Gastroesophageal sphincter (tissue), 4 donors: ENCODE measurements at regions not wholly inside any gene's neighbourhood (a gene's known extent, or its start where the extent isn't known, plus 50 kb on each side); places are given as distances from the start of the nearest gene placed in this dataset.
"Not testable (repeated sequence)": the region's sequence is repeated elsewhere in the genome, so short reads cannot be mapped to it uniquely, and the experiment has no call there.

ENCODE experiments used
- ATAC-seq: fragments of 150-250 bp; one replicate; pipeline ENCODE4 v1.9.1; 2016; ENCODE audit warnings: mild to moderate bottlenecking, moderate library complexity
- H3K27ac ChIP-seq, 4 donors: fragments of 200-600 bp; sonication (generic) in 3 of 4; 1 replicate in 3 of 4; 2 replicates in 1 of 4; pipeline ENCODE4 v1.5.1; 2016 to 2019
- H3K27me3 ChIP-seq: fragments of 200-600 bp; sonication (generic); one replicate; pipeline ENCODE4 v1.5.1; 2019
- H3K36me3 ChIP-seq, 2 donors: fragments of 200-600 bp; sonication (generic); one replicate each; pipeline ENCODE4 v1.5.1; 2019; ENCODE audit warnings: control low read depth in 1 of 2
- H3K4me1 ChIP-seq, 3 donors: fragments of 200-600 bp; sonication (generic); 1 replicate in 2 of 3; 2 replicates in 1 of 3; pipeline ENCODE4 v1.5.1; 2016 to 2019; ENCODE audit warnings: control low read depth in 2 of 3
- H3K4me3 ChIP-seq, 2 donors: fragments of 200-600 bp; sonication (generic); one replicate each; pipeline ENCODE4 v1.5.1; 2019; ENCODE audit warnings: mild to moderate bottlenecking in 1 of 2, moderate library complexity in 1 of 2
- H3K9me3 ChIP-seq, 3 donors: fragments of 200-600 bp; sonication (generic); one replicate each; pipeline ENCODE4 v1.5.1; 2017 to 2019; ENCODE audit warnings: control low read depth in 2 of 3
- EP300 ChIP-seq: sonication (generic); formaldehyde crosslinking; IDR thresholded peaks from one replicate; pipeline ENCODE4 v1.6.1; 2017; ENCODE audit warnings: antibody characterized with exemption, mild to moderate bottlenecking
- POLR2A ChIP-seq, 2 donors: fragments of 450-650 bp; IDR thresholded peaks; one replicate each; pipeline ENCODE4 v1.6.1; 2017; ENCODE audit warnings: antibody characterized with exemption in 2 of 2, mild to moderate bottlenecking in 2 of 2, moderate library complexity in 1 of 2
- POLR2AphosphoS5 ChIP-seq: sonication (generic); formaldehyde crosslinking; IDR thresholded peaks from one replicate; pipeline ENCODE4 v1.6.1; 2017; ENCODE audit warnings: antibody characterized with exemption
- WGBS, 2 donors: methylation state at CpG; one replicate each; pipeline ENCODE4 v1.1.5; 2018; ENCODE audit warnings: low coverage in 1 of 2; 5-methylcytosine and 5-hydroxymethylcytosine counted together
- TF ChIP-seq, protein P1 (sequence below), 4 experiments: fragments of 200-600 bp in 2 of 4; fragments of 450-650 bp in 2 of 4; sonication (generic) in 1 of 4; IDR thresholded peaks; one replicate each; pipeline ENCODE4 v1.5.1; 2017 to 2019; ENCODE audit warnings: antibody characterized with exemption in 4 of 4, mild to moderate bottlenecking in 2 of 4, moderate library complexity in 2 of 4

- ATAC-seq, result no peak
- H3K4me3 ChIP-seq, result no peak overlapping the region
- 59 to 75% methylated on average over 2 of the region's 2 CpGs for WGBS, 2 donors
- H3K4me1 ChIP-seq, result no peaks in the 10 kb centered on the region
- H3K27me3 ChIP-seq, result no peaks in the 10 kb centered on the region
- H3K36me3 ChIP-seq, result no peaks in the 10 kb centered on the region
- no peak overlapping the region for H3K27ac ChIP-seq
- H3K9me3 ChIP-seq, result no peaks in the 10 kb centered on the region
- TF ChIP-seq POLR2A (IDR thresholded peaks at IDR 0.05), result no peak
- TF ChIP-seq, protein P1, sequence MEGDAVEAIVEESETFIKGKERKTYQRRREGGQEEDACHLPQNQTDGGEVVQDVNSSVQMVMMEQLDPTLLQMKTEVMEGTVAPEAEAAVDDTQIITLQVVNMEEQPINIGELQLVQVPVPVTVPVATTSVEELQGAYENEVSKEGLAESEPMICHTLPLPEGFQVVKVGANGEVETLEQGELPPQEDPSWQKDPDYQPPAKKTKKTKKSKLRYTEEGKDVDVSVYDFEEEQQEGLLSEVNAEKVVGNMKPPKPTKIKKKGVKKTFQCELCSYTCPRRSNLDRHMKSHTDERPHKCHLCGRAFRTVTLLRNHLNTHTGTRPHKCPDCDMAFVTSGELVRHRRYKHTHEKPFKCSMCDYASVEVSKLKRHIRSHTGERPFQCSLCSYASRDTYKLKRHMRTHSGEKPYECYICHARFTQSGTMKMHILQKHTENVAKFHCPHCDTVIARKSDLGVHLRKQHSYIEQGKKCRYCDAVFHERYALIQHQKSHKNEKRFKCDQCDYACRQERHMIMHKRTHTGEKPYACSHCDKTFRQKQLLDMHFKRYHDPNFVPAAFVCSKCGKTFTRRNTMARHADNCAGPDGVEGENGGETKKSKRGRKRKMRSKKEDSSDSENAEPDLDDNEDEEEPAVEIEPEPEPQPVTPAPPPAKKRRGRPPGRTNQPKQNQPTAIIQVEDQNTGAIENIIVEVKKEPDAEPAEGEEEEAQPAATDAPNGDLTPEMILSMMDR (IDR thresholded peaks at IDR 0.05), result no peak
- TF ChIP-seq EP300, result no peak
- TF ChIP-seq POLR2AphosphoS5, result no peak
These were observed 312.1 kb downstream of the SOX2 start for GRCh38 chr3:182023843-182024242.

DNA sequence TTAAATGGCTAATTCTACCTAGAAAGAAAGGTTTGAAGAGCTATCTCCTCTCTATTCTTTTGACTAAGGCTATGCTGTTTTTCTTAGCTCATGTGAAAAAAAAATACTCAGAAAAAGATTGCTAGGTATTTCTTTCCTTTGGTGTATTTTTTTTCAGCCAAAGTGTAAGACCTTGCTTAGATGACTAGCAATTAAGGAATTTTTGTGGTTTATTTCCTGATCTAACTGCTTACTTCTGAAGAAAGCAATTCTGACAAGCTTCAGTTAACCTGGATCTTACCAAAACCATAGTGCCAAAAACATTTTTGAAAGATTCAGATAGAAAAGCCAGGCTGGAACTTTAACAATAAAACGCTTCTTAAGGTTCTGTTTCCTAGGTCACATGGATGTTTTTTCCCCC is 315.6 kb downstream of the SOX2 start:
- H3K4me3 ChIP-seq, result no peak overlapping the region
- no peak overlapping the region for H3K27ac ChIP-seq
- 79 to 90% methylated on average over 1 of the region's 1 CpG for WGBS, 2 donors
- no peak for ATAC-seq
- no peaks in the 10 kb centered on the region for H3K4me1 ChIP-seq
- H3K36me3 ChIP-seq, result no peaks in the 10 kb centered on the region
- no peaks in the 10 kb centered on the region for H3K27me3 ChIP-seq
- H3K9me3 ChIP-seq, result no peaks in the 10 kb centered on the region
- TF ChIP-seq, protein P1 (IDR thresholded peaks at IDR 0.05), result no peak
- no peak for TF ChIP-seq EP300
- no peak for TF ChIP-seq POLR2A (IDR thresholded peaks at IDR 0.05)
- no peak for TF ChIP-seq POLR2AphosphoS5

GRCh38 chr3:182028081-182028480 is 316.4 kb downstream of the SOX2 start:
- no peaks in the 10 kb centered on the region for H3K9me3 ChIP-seq
- H3K36me3 ChIP-seq, result no peaks in the 10 kb centered on the region
- no peak overlapping the region for H3K4me3 ChIP-seq
- ATAC-seq, result no peak
- WGBS, 2 donors, result 92 to 93% methylated on average over 2 of the region's 3 CpGs
- H3K4me1 ChIP-seq, result no peaks in the 10 kb centered on the region
- TF ChIP-seq, protein P1 (IDR thresholded peaks at IDR 0.05), result no peak
- TF ChIP-seq POLR2A (IDR thresholded peaks at IDR 0.05) (no peak), POLR2AphosphoS5 (no peak), EP300 (no peak)
- no peaks in the 10 kb centered on the region for H3K27me3 ChIP-seq
- H3K27ac ChIP-seq, result no peak overlapping the region

- 40% methylated on average over 1 of the region's 1 CpG; no CpG with 5 or more reads in 1 of the 2 donors for WGBS, 2 donors
- not testable (repeated sequence) for H3K4me3 ChIP-seq
These were observed 322.5 kb downstream of the SOX2 start for GRCh38 chr3:182034231-182034630.

DNA sequence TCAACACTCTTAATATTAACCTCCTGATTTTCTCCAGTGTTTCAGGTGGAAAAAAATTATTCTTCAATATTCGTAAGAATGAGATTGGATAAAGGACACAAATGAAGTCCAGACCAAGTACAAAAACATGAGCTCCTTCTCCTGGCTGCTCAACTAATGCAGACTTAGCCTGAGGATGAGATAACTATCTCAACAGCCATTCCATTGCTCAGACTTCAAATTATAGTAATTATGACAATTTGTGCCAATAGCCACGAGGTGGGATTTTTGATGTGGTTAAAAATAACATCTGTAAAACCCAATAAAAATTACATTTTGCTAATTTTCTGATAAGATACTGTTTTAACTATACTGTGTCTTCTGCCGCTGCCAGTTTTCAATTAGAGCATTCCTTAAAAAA is 323.6 kb downstream of the SOX2 start:
- Histone ChIP-seq H3K27me3 (no peaks in the 10 kb centered on the region), H3K9me3 (peaks cover 0 to 4% (median 0%) of the 10 kb centered on the region in 3 donors), H3K4me3 (no peak overlapping the region), H3K36me3 (no peaks in the 10 kb centered on the region), H3K4me1 (no peaks in the 10 kb centered on the region), H3K27ac (no peak overlapping the region)
- 69 to 72% methylated on average over 3 of the region's 3 CpGs for WGBS, 2 donors
- no peak for ATAC-seq
- TF ChIP-seq EP300 (no peak), POLR2A (IDR thresholded peaks at IDR 0.05) (no peak), POLR2AphosphoS5 (no peak)
- TF ChIP-seq, protein P1 (IDR thresholded peaks at IDR 0.05), result no peak

More at GRCh38 chr3:182034231-182034630, 322.5 kb downstream of the SOX2 start:
- H3K27ac ChIP-seq, H3K36me3 ChIP-seq, H3K4me1 ChIP-seq, H3K9me3 ChIP-seq, H3K27me3 ChIP-seq, ATAC-seq: not testable (repeated sequence)
